ENCODE measurements at regions not wholly inside any gene's neighbourhood (a gene's known extent, or its start where the extent isn't known, plus 50 kb on each side); places are given as distances from the start of the nearest gene placed in this dataset.

GRCh38 chr4:179415037-179415846 is 1973.0 kb upstream of the AGA start:
- peak; percentile 66 for DNase-seq (ENCODE audit: low read depth)
- Histone ChIP-seq H3K79me2 (ENCODE audit: insufficient read depth, low read length) (no peaks in the 10 kb centered on the region), H3K4me1 (ENCODE audit: insufficient read depth, low read length) (peaks cover 14% of the 10 kb centered on the region), H3K9ac (ENCODE audit: low read length) (no peak overlapping the region), H3K27ac (ENCODE audit: low read depth, low read length) (peak overlapping the region; percentile 57), H3K27me3 (ENCODE audit: insufficient read depth, low read length) (no peaks in the 10 kb centered on the region), H3K4me2 (ENCODE audit: low read length) (peak overlapping the region; percentile 48), H3K36me3 (ENCODE audit: insufficient read depth, low read length) (no peaks in the 10 kb centered on the region), H3K4me3 (ENCODE audit: insufficient read depth, low read depth, low read length) (no peak overlapping the region), H2AFZ (ENCODE audit: low read depth, low read length) (no peak overlapping the region), H3K9me3 (ENCODE audit: insufficient read depth, low read depth, low read length) (no peaks in the 10 kb centered on the region), H4K20me1 (ENCODE audit: insufficient read depth, low read length) (no peaks in the 10 kb centered on the region)
- FAIRE-seq, result no peak
- Mint-ChIP-seq H3K36me3 (ENCODE audit: low read depth, unreplicated experiment) (no peaks in the 10 kb centered on the region), H3K9me3 (ENCODE audit: unreplicated experiment) (no peaks in the 10 kb centered on the region), H3K4me1 (ENCODE audit: low read depth, unreplicated experiment) (peaks cover 7% of the 10 kb centered on the region), H3K27ac (ENCODE audit: unreplicated experiment) (no peak overlapping the region), H3K4me3 (ENCODE audit: unreplicated experiment) (no peak overlapping the region), H3K27me3 (ENCODE audit: low read depth, unreplicated experiment) (no peaks in the 10 kb centered on the region)
- TF ChIP-seq CTCF (IDR thresholded peaks at IDR 0.05; ENCODE audit: insufficient read depth, low read depth, low read length), result no peak
- TF ChIP-seq EZH2 (IDR thresholded peaks at IDR 0.05; ENCODE audit: insufficient read depth, low read length), result no peak

- Histone ChIP-seq H3K79me2 (ENCODE audit: insufficient read depth, low read length) (no peaks in the 10 kb centered on the region), H3K4me1 (ENCODE audit: insufficient read depth, low read length) (peaks cover 14% of the 10 kb centered on the region), H3K9ac (ENCODE audit: low read length) (no peak overlapping the region), H3K4me3 (ENCODE audit: insufficient read depth, low read depth, low read length) (no peak overlapping the region), H3K27ac (ENCODE audit: low read depth, low read length) (peak overlapping the region; percentile 57), H3K36me3 (ENCODE audit: insufficient read depth, low read length) (no peaks in the 10 kb centered on the region), H3K9me3 (ENCODE audit: insufficient read depth, low read depth, low read length) (no peaks in the 10 kb centered on the region), H3K4me2 (ENCODE audit: low read length) (peak overlapping the region; percentile 37), H2AFZ (ENCODE audit: low read depth, low read length) (no peak overlapping the region), H3K27me3 (ENCODE audit: insufficient read depth, low read length) (no peaks in the 10 kb centered on the region), H4K20me1 (ENCODE audit: insufficient read depth, low read length) (no peaks in the 10 kb centered on the region)
- no peak overlapping the region for H3K27ac Mint-ChIP-seq (ENCODE audit: unreplicated experiment)
- TF ChIP-seq EZH2 (IDR thresholded peaks at IDR 0.05; ENCODE audit: insufficient read depth, low read length), result no peak
- TF ChIP-seq CTCF (IDR thresholded peaks at IDR 0.05; ENCODE audit: insufficient read depth, low read depth, low read length), result no peak
- H3K36me3 Mint-ChIP-seq (ENCODE audit: low read depth, unreplicated experiment), result no peaks in the 10 kb centered on the region
- H3K27me3 Mint-ChIP-seq (ENCODE audit: low read depth, unreplicated experiment), result no peaks in the 10 kb centered on the region
- DNase-seq (ENCODE audit: low read depth), result peak; percentile 52
- H3K9me3 Mint-ChIP-seq (ENCODE audit: unreplicated experiment), result no peaks in the 10 kb centered on the region
- H3K4me1 Mint-ChIP-seq (ENCODE audit: low read depth, unreplicated experiment), result peaks cover 7% of the 10 kb centered on the region
- FAIRE-seq, result no peak
- no peak overlapping the region for H3K4me3 Mint-ChIP-seq (ENCODE audit: unreplicated experiment)
These were observed 1973.6 kb upstream of the AGA start for GRCh38 chr4:179415847-179416223.

GRCh38 chr4:179417357-179417756 is 1975.1 kb upstream of the AGA start:
- H3K9me3 ChIP-seq (ENCODE audit: insufficient read depth, low read depth, low read length), result no peaks in the 10 kb centered on the region
- H3K36me3 Mint-ChIP-seq (ENCODE audit: low read depth, unreplicated experiment), result no peaks in the 10 kb centered on the region
- no peak overlapping the region for H3K27ac ChIP-seq (ENCODE audit: low read depth, low read length)
- H3K4me1 Mint-ChIP-seq (ENCODE audit: low read depth, unreplicated experiment), result peaks cover 7% of the 10 kb centered on the region
- TF ChIP-seq CTCF (IDR thresholded peaks at IDR 0.05; ENCODE audit: insufficient read depth, low read depth, low read length), result no peak
- TF ChIP-seq EZH2 (IDR thresholded peaks at IDR 0.05; ENCODE audit: insufficient read depth, low read length), result no peak
- no peaks in the 10 kb centered on the region for H3K9me3 Mint-ChIP-seq (ENCODE audit: unreplicated experiment)
- no peak overlapping the region for H2AFZ ChIP-seq (ENCODE audit: low read depth, low read length)
- no peak overlapping the region for H3K9ac ChIP-seq (ENCODE audit: low read length)
- no peaks in the 10 kb centered on the region for H3K79me2 ChIP-seq (ENCODE audit: insufficient read depth, low read length)
- peak; percentile 14 for DNase-seq (ENCODE audit: low read depth)
- no peak overlapping the region for H3K4me3 Mint-ChIP-seq (ENCODE audit: unreplicated experiment)
- H3K4me3 ChIP-seq (ENCODE audit: insufficient read depth, low read depth, low read length), result no peak overlapping the region
- no peak overlapping the region for H3K4me2 ChIP-seq (ENCODE audit: low read length)
- H3K27ac Mint-ChIP-seq (ENCODE audit: unreplicated experiment), result no peak overlapping the region
- FAIRE-seq, result no peak
- H4K20me1 ChIP-seq (ENCODE audit: insufficient read depth, low read length), result no peaks in the 10 kb centered on the region
- H3K36me3 ChIP-seq (ENCODE audit: insufficient read depth, low read length), result no peaks in the 10 kb centered on the region
- no peaks in the 10 kb centered on the region for H3K27me3 ChIP-seq (ENCODE audit: insufficient read depth, low read length)
- H3K27me3 Mint-ChIP-seq (ENCODE audit: low read depth, unreplicated experiment), result no peaks in the 10 kb centered on the region
- H3K4me1 ChIP-seq (ENCODE audit: insufficient read depth, low read length), result peaks cover 14% of the 10 kb centered on the region
